WTC11 (cell line): ENCODE measurements at regions not wholly inside any gene's neighbourhood (a gene's known extent, or its start where the extent isn't known, plus 50 kb on each side); places are given as distances from the start of the nearest gene placed in this dataset.

Experiments
- ATAC-seq: fragments of 200-7000 bp; cut with Tn5 transposase; 2 replicates; pipeline ENCODE4 v1.10.0; 2021; ENCODE audit warnings: mild to moderate bottlenecking, moderate library complexity
- CTCF ChIA-PET: fragments of 300-600 bp; sonication (Branson Sonifier 250); formaldehyde crosslinking; loops from one replicate; lab custom pipeline; 2021; ENCODE audit warnings: antibody characterized with exemption; lab: Charles Lee
- POLR2A ChIA-PET: fragments of 350-600 bp; sonication (Branson Sonifier 250); formaldehyde crosslinking; loops from one replicate; lab custom pipeline; 2021; ENCODE audit warnings: antibody characterized with exemption; lab: Charles Lee
- DNase-seq: peaks from one replicate; pipeline ENCODE4 v3.0.0; 2021; ENCODE audit warnings: low spot score
- H3K27ac Mint-ChIP-seq: 2 replicates; pipeline ENCODE4 v1.8.0; 2021; ENCODE audit warnings: mixed read lengths
- H3K27me3 Mint-ChIP-seq: 2 replicates; pipeline ENCODE4 v1.8.0; 2021; ENCODE audit warnings: low read depth, mild to moderate bottlenecking, moderate library complexity, mixed read lengths
- H3K36me3 Mint-ChIP-seq: 2 replicates; pipeline ENCODE4 v1.8.0; 2021; ENCODE audit warnings: mixed read lengths
- H3K4me1 Mint-ChIP-seq: 2 replicates; pipeline ENCODE4 v1.8.0; 2022; ENCODE audit warnings: mixed read lengths
- H3K4me3 Mint-ChIP-seq: 2 replicates; pipeline ENCODE4 v1.8.0; 2021; ENCODE audit warnings: mild to moderate bottlenecking, moderate library complexity, mixed read lengths
- H3K9me3 Mint-ChIP-seq: 2 replicates; pipeline ENCODE4 v1.8.0; 2021; ENCODE audit warnings: mixed read lengths
- CTCF ChIP-seq: fragments of 200-600 bp; IDR thresholded peaks from 2 replicates; pipeline ENCODE4 v1.8.0; 2022; ENCODE audit warnings: antibody characterized with exemption
- E2F4 ChIP-seq: sonication (generic); formaldehyde crosslinking; IDR thresholded peaks from 2 replicates; pipeline ENCODE4 v1.8.1; 2022; ENCODE audit warnings: low read depth, mild to moderate bottlenecking, moderate library complexity, missing genetic modification reagents, borderline replicate concordance
- EMX1 ChIP-seq: fragments of 250-450 bp; sonication (Bioruptor Pico); IDR thresholded peaks from 2 replicates; pipeline ENCODE4 v1.8.0; 2021; ENCODE audit warnings: mild to moderate bottlenecking
- ERG ChIP-seq: fragments of 250-450 bp; sonication (Bioruptor Pico); IDR thresholded peaks from 2 replicates; pipeline ENCODE4 v1.8.0; 2021; ENCODE audit warnings: mild to moderate bottlenecking
- ETV6 ChIP-seq: sonication (generic); formaldehyde crosslinking; IDR thresholded peaks from 2 replicates; pipeline ENCODE4 v1.8.1; 2022; ENCODE audit warnings: mild to moderate bottlenecking, missing genetic modification reagents
- FOXJ3 ChIP-seq: sonication (generic); formaldehyde crosslinking; IDR thresholded peaks from 2 replicates; pipeline ENCODE4 v1.9.0; 2021; ENCODE audit warnings: missing genetic modification reagents, mild to moderate bottlenecking, borderline replicate concordance
- FOXK1 ChIP-seq: sonication (generic); formaldehyde crosslinking; IDR thresholded peaks from 2 replicates; pipeline ENCODE4 v1.8.0; 2022; ENCODE audit warnings: mild to moderate bottlenecking, moderate library complexity, missing genetic modification reagents
- FOXP1 ChIP-seq: sonication (generic); formaldehyde crosslinking; IDR thresholded peaks from 2 replicates; pipeline ENCODE4 v1.8.0; 2022; ENCODE audit warnings: missing genetic modification reagents, mild to moderate bottlenecking, moderate library complexity, borderline replicate concordance
- JUN ChIP-seq: sonication (generic); formaldehyde crosslinking; IDR thresholded peaks from 2 replicates; pipeline ENCODE4 v1.8.0; 2023; ENCODE audit warnings: mild to moderate bottlenecking, missing genetic modification reagents
- MAX ChIP-seq: sonication (generic); formaldehyde crosslinking; IDR thresholded peaks from 2 replicates; pipeline ENCODE4 v1.8.0; 2022; ENCODE audit warnings: mild to moderate bottlenecking, missing genetic modification reagents
- OVOL2 ChIP-seq: fragments of 250-450 bp; sonication (Bioruptor Pico); IDR thresholded peaks from 2 replicates; pipeline ENCODE4 v1.9.0; 2021; ENCODE audit warnings: mild to moderate bottlenecking, borderline replicate concordance
- PRRX2 ChIP-seq: fragments of 250-450 bp; sonication (Bioruptor Pico); IDR thresholded peaks from 2 replicates; pipeline ENCODE4 v1.8.0; 2021; ENCODE audit warnings: mild to moderate bottlenecking
- SOX15 ChIP-seq: fragments of 250-450 bp; sonication (Bioruptor Pico); IDR thresholded peaks from 2 replicates; pipeline ENCODE4 v1.9.0; 2021; ENCODE audit warnings: mild to moderate bottlenecking
- STAT6 ChIP-seq: sonication (generic); formaldehyde crosslinking; conservative IDR thresholded peaks from 2 replicates; pipeline ENCODE4 v1.8.1; 2023; ENCODE audit warnings: mild to moderate bottlenecking, low read depth, missing genetic modification reagents, moderate library complexity
- TEAD1 ChIP-seq: sonication (generic); formaldehyde crosslinking; IDR thresholded peaks from 2 replicates; pipeline ENCODE4 v1.8.0; 2022; ENCODE audit warnings: mild to moderate bottlenecking, missing genetic modification reagents
- ZMAT4 ChIP-seq: fragments of 250-450 bp; sonication (Bioruptor Pico); IDR thresholded peaks from 2 replicates; pipeline ENCODE4 v1.9.0; 2021; ENCODE audit warnings: mild to moderate bottlenecking
- ZNF232 ChIP-seq: sonication (generic); formaldehyde crosslinking; IDR thresholded peaks from 2 replicates; pipeline ENCODE4 v1.8.0; 2022; ENCODE audit warnings: mild to moderate bottlenecking, missing genetic modification reagents
- ZNF532 ChIP-seq: fragments of 250-450 bp; sonication (Bioruptor Pico); IDR thresholded peaks from 2 replicates; pipeline ENCODE4 v1.9.0; 2021; ENCODE audit warnings: mild to moderate bottlenecking, borderline replicate concordance
- ZNF671 ChIP-seq: fragments of 250-450 bp; sonication (Bioruptor Pico); IDR thresholded peaks from 2 replicates; pipeline ENCODE4 v1.8.0; 2021; ENCODE audit warnings: mild to moderate bottlenecking

- H3K4me3 Mint-ChIP-seq: no peak overlapping the region
- CTCF ChIA-PET: no interaction called here
- POLR2A ChIA-PET: no interaction called here
- TF ChIP-seq FOXP1 (CRISPR knock-in tag) (no peak), OVOL2 (CRISPR knock-in tag) (no peak), ZNF532 (no peak)
- no peak overlapping the region for H3K27ac Mint-ChIP-seq
- DNase-seq (no peak), ATAC-seq (no peak)
- no peaks in the 10 kb centered on the region for H3K4me1 Mint-ChIP-seq
- peaks cover 5% of the 10 kb centered on the region; the same call in 1 of the 2 replicates for H3K36me3 Mint-ChIP-seq
- no peaks in the 10 kb centered on the region for H3K27me3 Mint-ChIP-seq
- peaks cover 20% of the 10 kb centered on the region for H3K9me3 Mint-ChIP-seq
These were observed 192.5 kb downstream of the HLX start for GRCh38 chr1:221071777-221072176.

GRCh38 chr1:221072214-221072613 is 193.0 kb downstream of the HLX start:
- Mint-ChIP-seq H3K9me3 (peaks cover 20% of the 10 kb centered on the region), H3K4me1 (no peaks in the 10 kb centered on the region), H3K36me3 (peaks cover 5% of the 10 kb centered on the region; the same call in 1 of the 2 replicates), H3K27me3 (no peaks in the 10 kb centered on the region), H3K27ac (no peak overlapping the region), H3K4me3 (no peak overlapping the region)
- TF ChIP-seq FOXP1 (CRISPR knock-in tag): no peak
- no peak for TF ChIP-seq ZMAT4 (CRISPR knock-in tag)
- TF ChIP-seq E2F4 (CRISPR knock-in tag): no peak
- TF ChIP-seq ZNF671 (CRISPR knock-in tag): no peak
- no peak for TF ChIP-seq TEAD1
- TF ChIP-seq PRRX2: no peak
- TF ChIP-seq ZNF232 (CRISPR knock-in tag): no peak
- no peak for TF ChIP-seq ETV6
- TF ChIP-seq FOXJ3 (CRISPR knock-in tag): no peak
- no peak for TF ChIP-seq CTCF
- TF ChIP-seq JUN: no peak
- no peak for TF ChIP-seq STAT6 (CRISPR knock-in tag)
- TF ChIP-seq EMX1 (CRISPR knock-in tag): no peak
- no peak for TF ChIP-seq SOX15 (CRISPR knock-in tag)
- no peak for TF ChIP-seq FOXK1 (CRISPR knock-in tag)
- TF ChIP-seq MAX (CRISPR knock-in tag): no peak
- no peak for TF ChIP-seq ERG
- ChIA-PET POLR2A (no interaction called here), CTCF (no interaction called here)
- ATAC-seq (no peak), DNase-seq (no peak)
